ENCODE measurements at regions not wholly inside any gene's neighbourhood (a gene's known extent, or its start where the extent isn't known, plus 50 kb on each side); places are given as distances from the start of the nearest gene placed in this dataset.

DNA sequence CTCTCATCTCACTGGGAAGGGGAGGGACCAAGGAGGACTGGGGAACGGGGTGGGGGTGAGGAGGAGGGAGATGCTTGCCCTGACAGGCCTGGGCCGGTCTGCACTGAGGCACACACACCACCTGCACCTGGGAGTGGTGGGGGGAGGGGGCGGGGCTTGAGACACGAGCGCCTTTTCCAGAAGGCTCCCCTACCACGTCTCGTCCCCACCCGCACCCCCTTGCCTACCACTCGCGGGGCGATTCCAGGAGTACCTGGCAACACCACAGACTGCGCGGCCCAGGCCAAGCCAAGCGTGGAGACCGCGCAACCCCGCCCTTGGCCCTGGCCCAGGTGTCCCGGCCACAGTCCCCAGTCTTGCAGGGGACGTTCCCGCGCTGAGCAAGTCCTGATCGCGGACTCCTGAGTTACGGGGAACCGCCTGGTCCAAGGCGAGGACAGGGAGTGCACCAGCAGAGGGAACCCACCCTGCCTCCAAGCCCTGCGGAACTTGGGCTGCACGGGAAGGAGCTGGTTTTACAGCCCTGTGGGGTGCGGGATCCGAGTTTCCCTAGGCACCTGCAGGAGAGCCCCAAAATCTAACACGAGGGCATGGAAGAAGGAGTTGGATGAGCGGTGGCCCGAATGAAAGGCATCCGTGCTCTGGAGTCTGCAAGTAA, 68.1 kb upstream of the SH3GL3 start:
- TF ChIP-seq LEF1 (IDR thresholded peaks at IDR 0.05; ENCODE audit: borderline replicate concordance) (no peak), SP1 (IDR thresholded peaks at IDR 0.05) (no peak), BHLHE40 (IDR thresholded peaks at IDR 0.05; ENCODE audit: borderline replicate concordance) (no peak), FOXA1 (IDR thresholded peaks at IDR 0.05) (no peak), FOXK2 (IDR thresholded peaks at IDR 0.05) (no peak), FOXM1 (IDR thresholded peaks at IDR 0.05; ENCODE audit: borderline replicate concordance) (no peak), TARDBP (IDR thresholded peaks at IDR 0.05) (no peak), HDGF (IDR thresholded peaks at IDR 0.05; ENCODE audit: borderline replicate concordance) (no peak), SUZ12 (IDR thresholded peaks at IDR 0.05) (no peak), ELF4 (IDR thresholded peaks at IDR 0.05) (no peak), CTBP1 (IDR thresholded peaks at IDR 0.05; ENCODE audit: borderline replicate concordance) (no peak), ZNF384 (IDR thresholded peaks at IDR 0.05) (no peak), NFRKB (IDR thresholded peaks at IDR 0.05) (no peak)
- TF ChIP-seq, protein P1, sequence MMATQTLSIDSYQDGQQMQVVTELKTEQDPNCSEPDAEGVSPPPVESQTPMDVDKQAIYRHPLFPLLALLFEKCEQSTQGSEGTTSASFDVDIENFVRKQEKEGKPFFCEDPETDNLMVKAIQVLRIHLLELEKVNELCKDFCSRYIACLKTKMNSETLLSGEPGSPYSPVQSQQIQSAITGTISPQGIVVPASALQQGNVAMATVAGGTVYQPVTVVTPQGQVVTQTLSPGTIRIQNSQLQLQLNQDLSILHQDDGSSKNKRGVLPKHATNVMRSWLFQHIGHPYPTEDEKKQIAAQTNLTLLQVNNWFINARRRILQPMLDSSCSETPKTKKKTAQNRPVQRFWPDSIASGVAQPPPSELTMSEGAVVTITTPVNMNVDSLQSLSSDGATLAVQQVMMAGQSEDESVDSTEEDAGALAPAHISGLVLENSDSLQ (IDR thresholded peaks at IDR 0.05), result no peak
